ENCODE measurements at regions not wholly inside any gene's neighbourhood (a gene's known extent, or its start where the extent isn't known, plus 50 kb on each side); places are given as distances from the start of the nearest gene placed in this dataset.

- POLR2A ChIA-PET = no interaction called here
- Histone ChIP-seq H3K36me3 (ENCODE audit: control insufficient read depth in 2 of 2, extremely low read depth in 1 of 2, insufficient read depth in 2 of 2, low read length in 2 of 2) (no peaks in the 10 kb centered on the region), H3K4me1 (ENCODE audit: control insufficient read depth, extremely low read depth, insufficient read depth, low read length) (no peaks in the 10 kb centered on the region), H4K20me1 (replicated peaks; ENCODE audit: control insufficient read depth, extremely low read depth, insufficient read depth, low read length) (no peaks in the 10 kb centered on the region), H3K9me1 (replicated peaks; ENCODE audit: control insufficient read depth, extremely low read depth, insufficient read depth, low read length) (no peaks in the 10 kb centered on the region), H3K4me3 (replicated peaks in 1 of 3; ENCODE audit: insufficient read depth in 1 of 3, low read depth in 1 of 3, low read length in 3 of 3) (no peak overlapping the region), H2AFZ (ENCODE audit: low read depth, low read length) (no peak overlapping the region), H3K9me3 (replicated peaks; ENCODE audit: control insufficient read depth, insufficient read depth, low read length) (peaks cover 3% of the 10 kb centered on the region), H3K4me2 (ENCODE audit: insufficient read depth, low read length) (no peak overlapping the region), H3K9ac (replicated peaks; ENCODE audit: extremely low read depth, insufficient read depth, low read length) (no peak overlapping the region), H3K27ac (ENCODE audit: insufficient read depth, low read depth, low read length) (no peak overlapping the region), H3K79me2 (ENCODE audit: control insufficient read depth, insufficient read depth, low read length) (no peaks in the 10 kb centered on the region), H3K27me3 (ENCODE audit: control insufficient read depth in 2 of 2, insufficient read depth in 2 of 2, low read length in 2 of 2) (no peaks in the 10 kb centered on the region)
- no peak for FAIRE-seq
- no TSS peak for BruUV-seq (replicated peaks)
- no peak for DNase-seq (ENCODE audit: low read depth, low spot score)
- intact Hi-C loops (cut with micrococcal nuclease) (no loop called here), dilution Hi-C loops (cut with MboI; ENCODE audit: extremely low pct_ligation_motif_present, low sequenced_read_pairs) (no loop called here)
- CTCF ChIA-PET = no interaction called here
- TF ChIP-seq POLR2A (IDR thresholded peaks at IDR 0.05; ENCODE audit: low read depth, low read length) (no peak), CTCF (IDR thresholded peaks at IDR 0.05; ENCODE audit: extremely low read depth in 1 of 2, insufficient read depth in 1 of 2, low read depth in 1 of 2, low read length in 2 of 2) (no peak), POLR2AphosphoS5 (IDR thresholded peaks at IDR 0.05; ENCODE audit: insufficient read depth, low read depth, low read length) (no peak)
Measured at GRCh38 chr5:31091501-31091900, 102.0 kb upstream of the CDH6 start.

GRCh38 chr5:31090467-31090866 is 103.0 kb upstream of the CDH6 start:
- FAIRE-seq (no peak), DNase-seq (ENCODE audit: low read depth, low spot score) (no peak)
- Histone ChIP-seq H3K9ac (replicated peaks; ENCODE audit: extremely low read depth, insufficient read depth, low read length) (no peak overlapping the region), H3K4me2 (ENCODE audit: insufficient read depth, low read length) (no peak overlapping the region), H3K27ac (ENCODE audit: insufficient read depth, low read depth, low read length) (no peak overlapping the region), H3K9me3 (replicated peaks; ENCODE audit: control insufficient read depth, insufficient read depth, low read length) (peaks cover 3% of the 10 kb centered on the region), H3K79me2 (ENCODE audit: control insufficient read depth, insufficient read depth, low read length) (no peaks in the 10 kb centered on the region), H3K9me1 (replicated peaks; ENCODE audit: control insufficient read depth, extremely low read depth, insufficient read depth, low read length) (no peaks in the 10 kb centered on the region), H3K36me3 (ENCODE audit: control insufficient read depth in 2 of 2, extremely low read depth in 1 of 2, insufficient read depth in 2 of 2, low read length in 2 of 2) (no peaks in the 10 kb centered on the region), H3K4me3 (replicated peaks in 1 of 3; ENCODE audit: insufficient read depth in 1 of 3, low read depth in 1 of 3, low read length in 3 of 3) (no peak overlapping the region), H3K27me3 (ENCODE audit: control insufficient read depth in 2 of 2, insufficient read depth in 2 of 2, low read length in 2 of 2) (no peaks in the 10 kb centered on the region), H2AFZ (ENCODE audit: low read depth, low read length) (no peak overlapping the region), H4K20me1 (replicated peaks; ENCODE audit: control insufficient read depth, extremely low read depth, insufficient read depth, low read length) (no peaks in the 10 kb centered on the region), H3K4me1 (ENCODE audit: control insufficient read depth, extremely low read depth, insufficient read depth, low read length) (no peaks in the 10 kb centered on the region)
- TF ChIP-seq POLR2AphosphoS5 (IDR thresholded peaks at IDR 0.05; ENCODE audit: insufficient read depth, low read depth, low read length) = no peak
- no peak for TF ChIP-seq FOS (IDR thresholded peaks at IDR 0.05; ENCODE audit: borderline replicate concordance, insufficient read depth, low read length)
- TF ChIP-seq JUN (IDR thresholded peaks at IDR 0.05; ENCODE audit: borderline replicate concordance, insufficient read depth, insufficient read length, low read depth) = no peak
- TF ChIP-seq GATA2 (IDR thresholded peaks at IDR 0.05; ENCODE audit: insufficient read depth, insufficient read length, low read depth, low read length) = no peak
- TF ChIP-seq, protein P1, sequence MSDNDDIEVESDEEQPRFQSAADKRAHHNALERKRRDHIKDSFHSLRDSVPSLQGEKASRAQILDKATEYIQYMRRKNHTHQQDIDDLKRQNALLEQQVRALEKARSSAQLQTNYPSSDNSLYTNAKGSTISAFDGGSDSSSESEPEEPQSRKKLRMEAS (IDR thresholded peaks at IDR 0.05; ENCODE audit: insufficient read depth, insufficient read length) = no peak
- no peak for TF ChIP-seq POLR2A (IDR thresholded peaks at IDR 0.05; ENCODE audit: low read depth, low read length)
- intact Hi-C loops (cut with micrococcal nuclease) (no loop called here), dilution Hi-C loops (cut with MboI; ENCODE audit: extremely low pct_ligation_motif_present, low sequenced_read_pairs) (no loop called here)
- ChIA-PET CTCF (no interaction called here), POLR2A (no interaction called here)
- BruUV-seq (replicated peaks) = no TSS peak

Data from endothelial cell of umbilical vein (primary cell).